K562 (cell line): ENCODE measurements at regions not wholly inside any gene's neighbourhood (a gene's known extent, or its start where the extent isn't known, plus 50 kb on each side); places are given as distances from the start of the nearest gene placed in this dataset.

Experiments used
- ATAC-seq: fragments of 200-7000 bp; cut with Tn5 transposase; 3 replicates; pipeline ENCODE4 v1.9.1; 2020; ENCODE audit warnings: moderate library complexity
- BruUV-seq: library from RNA; stranded (reverse); fragments of 400-500 nt; replicated peaks from 2 replicates; lab custom pipeline; 2021; lab: Mats Ljungman, UMichigan
- CTCF ChIA-PET: fragments of 300-600 bp; formaldehyde crosslinking; extraction: SDS; loops from one replicate; lab custom pipeline; 2021; ENCODE audit warnings: low intra/inter-chr PET ratio; lab: Yijun Ruan, JAX
- POLR2A ChIA-PET: fragments of 300-600, 350-650 bp; sonication (Branson Sonifier 250); formaldehyde crosslinking; extraction: SDS; loops from one replicate; lab custom pipeline; 2021; ENCODE audit warnings: antibody characterized with exemption, inconsistent platforms; lab: Yijun Ruan, JAX
- DNase-seq, 4 experiments: peaks; one replicate each; pipeline versions ENCODE4 v3.0.0 to v3.0.0-alpha.2; 2011 to 2018; ENCODE audit warnings: low spot score in 3 of 4, mixed read lengths in 3 of 4; ENCODE audit errors: extremely low read depth in 1 of 4
- FAIRE-seq: peaks from 2 replicates; lab custom pipeline; 2011; peaks lifted over from hg19 to GRCh38; lab: Jason Lieb, UNC
- H2AFZ ChIP-seq: 2 replicates; pipeline ENCODE4 v1.6.0; 2011; ENCODE audit warnings: low read depth, low read length, control low read depth, inconsistent platforms
- H3K27ac ChIP-seq: fragments of 200-600 bp; 3 replicates; pipeline ENCODE4 v1.8.0; 2011; ENCODE audit warnings: low read depth, mild to moderate bottlenecking, control low read depth, inconsistent platforms, low read length, moderate library complexity, mixed read lengths; ENCODE audit errors: extremely low read depth
- H3K27me3 ChIP-seq, 2 experiments: fragments of 300-600 bp in 1 of 2; 2 replicates in 1 of 2; 3 replicates in 1 of 2; pipeline versions ENCODE4 v1.6.0 to v1.8.0; 2011; ENCODE audit warnings: inconsistent platforms in 2 of 2, low read length in 2 of 2, mild to moderate bottlenecking in 1 of 2, mixed read lengths in 1 of 2, moderate library complexity in 1 of 2; ENCODE audit not compliant: control insufficient read depth in 2 of 2, insufficient read depth in 2 of 2
- H3K36me3 ChIP-seq: fragments of 300-600 bp; 3 replicates; pipeline ENCODE4 v1.8.0; 2011; ENCODE audit warnings: mild to moderate bottlenecking, low read length, inconsistent platforms; ENCODE audit not compliant: control insufficient read depth, insufficient read depth
- H3K4me1 ChIP-seq, 2 experiments: fragments of 200-600 bp in 1 of 2; replicated peaks in 1 of 2; 2 replicates in 1 of 2; 3 replicates in 1 of 2; pipeline versions ENCODE4 v1.5.1 to v1.8.0; 2011; ENCODE audit warnings: inconsistent platforms in 2 of 2, low read length in 2 of 2, mild to moderate bottlenecking in 1 of 2, mixed read lengths in 1 of 2, moderate library complexity in 1 of 2; ENCODE audit not compliant: control insufficient read depth in 2 of 2, insufficient read depth in 2 of 2
- H3K4me2 ChIP-seq: 2 replicates; pipeline ENCODE4 v1.6.1; 2011; ENCODE audit warnings: low read length, control low read depth, inconsistent platforms, mixed read lengths; ENCODE audit not compliant: insufficient read depth
- H3K4me3 ChIP-seq: fragments of 200-600 bp; sonication (generic), shearing (Covaris generic); 2 replicates; pipeline ENCODE4 v1.5.1; 2016; ENCODE audit warnings: control low read depth, inconsistent platforms
- H3K79me2 ChIP-seq: fragments of 200-600 bp; 3 replicates; pipeline ENCODE4 v1.8.0; 2011; ENCODE audit warnings: low read length, inconsistent platforms; ENCODE audit not compliant: control insufficient read depth, insufficient read depth
- H3K9ac ChIP-seq, 2 experiments: 2 replicates each; pipeline versions ENCODE4 v1.6.0 to v1.6.1; 2011; ENCODE audit warnings: low read depth in 2 of 2, low read length in 2 of 2, control low read depth in 1 of 2, inconsistent platforms in 1 of 2, mild to moderate bottlenecking in 1 of 2, mixed read lengths in 1 of 2; ENCODE audit not compliant: insufficient read depth in 1 of 2
- H3K9me1 ChIP-seq: one replicate; pipeline ENCODE4 v1.6.0; 2011; ENCODE audit warnings: inconsistent platforms, mild to moderate bottlenecking, low read length, moderate library complexity; ENCODE audit not compliant: control insufficient read depth, insufficient read depth
- H3K9me3 ChIP-seq: replicated peaks from 2 replicates; pipeline ENCODE4 v1.5.1; 2011; ENCODE audit warnings: low read depth, low read length, inconsistent platforms; ENCODE audit not compliant: control insufficient read depth, insufficient read depth
- H4K20me1 ChIP-seq: replicated peaks from 2 replicates; pipeline ENCODE4 v1.6.1; 2011; ENCODE audit warnings: low read length, inconsistent platforms, mixed read lengths; ENCODE audit not compliant: control insufficient read depth, insufficient read depth
- BHLHE40 ChIP-seq: IDR thresholded peaks from 2 replicates; pipeline ENCODE4 v1.6.1; 2011; ENCODE audit warnings: low read length, improper control_type of control experiment
- CREBBP ChIP-seq: IDR thresholded peaks from one replicate; pipeline ENCODE4 v1.6.1; 2012; ENCODE audit warnings: low read depth, mild to moderate bottlenecking, control low read depth, inconsistent platforms, low read length
- EWSR1 ChIP-seq: fragments of 450-650 bp; IDR thresholded peaks from 2 replicates; pipeline ENCODE4 v1.6.1; 2018; ENCODE audit warnings: borderline replicate concordance, mild to moderate bottlenecking, low read depth, moderate library complexity; ENCODE audit not compliant: partially characterized antibody
- HDAC2 ChIP-seq: fragments of 450-650 bp; IDR thresholded peaks from 2 replicates; pipeline ENCODE4 v1.6.1; 2016; ENCODE audit warnings: mild to moderate bottlenecking
- ILK ChIP-seq: fragments of 450-650 bp; IDR thresholded peaks from 2 replicates; pipeline ENCODE4 v1.6.1; 2016; ENCODE audit warnings: missing genetic modification characterization, low read depth, mild to moderate bottlenecking, missing compliant biosample characterization, moderate library complexity, borderline replicate concordance
- JUNB ChIP-seq: fragments of 450-650 bp; formaldehyde crosslinking; conservative IDR thresholded peaks from 2 replicates; pipeline ENCODE4 v1.4.0; 2020; ENCODE audit warnings: mild to moderate bottlenecking
- MAFK ChIP-seq: IDR thresholded peaks from 2 replicates; pipeline ENCODE4 v1.6.1; 2011; ENCODE audit warnings: low read length, improper control_type of control experiment
- MCM7 ChIP-seq, 2 experiments: fragments of 450-650 bp; IDR thresholded peaks; 2 replicates each; pipeline ENCODE4 v1.6.1; 2016 to 2018
- MED1 ChIP-seq: sonication (generic); formaldehyde crosslinking; IDR thresholded peaks from 2 replicates; pipeline ENCODE4 v1.8.1; 2023; ENCODE audit warnings: missing genetic modification reagents, borderline replicate concordance
- RAD21 ChIP-seq, 2 experiments: fragments of 250-450 bp in 1 of 2; fragments of 450-650 bp in 1 of 2; sonication (Bioruptor Pico) in 1 of 2; formaldehyde crosslinking in 1 of 2; IDR thresholded peaks in 1 of 2; conservative IDR thresholded peaks in 1 of 2; 2 replicates each; pipeline versions ENCODE4 v1.4.0 to v1.8.0; 2020 to 2022; ENCODE audit warnings: mild to moderate bottlenecking in 2 of 2, moderate library complexity in 1 of 2
- RBM17 ChIP-seq: fragments of 200-400 bp; formaldehyde crosslinking; IDR thresholded peaks from 2 replicates; pipeline ENCODE4 v1.6.1; 2017; ENCODE audit warnings: low read depth, mild to moderate bottlenecking, low read length, borderline replicate concordance
- SETDB1 ChIP-seq: IDR thresholded peaks from one replicate; pipeline ENCODE4 v1.6.1; 2012; ENCODE audit warnings: low read length, control low read depth, inconsistent platforms
- SPI1 ChIP-seq: IDR thresholded peaks from 2 replicates; pipeline ENCODE4 v1.6.1; 2011; ENCODE audit warnings: low read depth, low read length, control low read depth, borderline replicate concordance
- ZFP30 ChIP-seq: fragments of 250-450 bp; sonication (Bioruptor Pico); IDR thresholded peaks from 2 replicates; pipeline ENCODE4 v1.8.0; 2022; ENCODE audit warnings: moderate library complexity, mild to moderate bottlenecking, inconsistent platforms, borderline replicate concordance
- ZNF3 ChIP-seq: fragments of 250-450 bp; sonication (Bioruptor Pico); IDR thresholded peaks from 2 replicates; pipeline ENCODE4 v1.5.0; 2021; ENCODE audit warnings: mild to moderate bottlenecking, moderate library complexity
- ZNF561 ChIP-seq: fragments of 450-650 bp; formaldehyde crosslinking; conservative IDR thresholded peaks from 2 replicates; pipeline ENCODE4 v1.4.0; 2020; ENCODE audit warnings: mild to moderate bottlenecking, moderate library complexity
- ZNF764 ChIP-seq: fragments of 250-450 bp; sonication (Bioruptor Pico); IDR thresholded peaks from 2 replicates; pipeline ENCODE4 v1.4.0; 2020; ENCODE audit warnings: low read depth, mild to moderate bottlenecking, moderate library complexity
- ZNF830 ChIP-seq: fragments of 250-450 bp; sonication (Bioruptor Pico); IDR thresholded peaks from 2 replicates; pipeline ENCODE4 v1.5.0; 2021; ENCODE audit warnings: mild to moderate bottlenecking
- WGBS: fragments of 100-300 bp; shearing (Covaris generic); methylation state at CpG from one replicate; pipeline ENCODE4 v1.1.6; 2016; ENCODE audit warnings: low coverage, mixed read lengths; ENCODE audit not compliant: insufficient coverage; ENCODE audit errors: missing lambda C conversion rate; 5-methylcytosine and 5-hydroxymethylcytosine counted together
- in situ Hi-C: fragments of 300-500 bp; cut with MboI; formaldehyde crosslinking; loops from 4 replicates; pipeline ENCODE4 v1.15.0; 2018; ENCODE audit warnings: inconsistent platforms, mixed read lengths
- intact Hi-C: fragments of 100-400 bp; cut with micrococcal nuclease; formaldehyde crosslinking; loops from 2 replicates; pipeline ENCODE4 v1.14.2; 2022
- TF ChIP-seq, protein P1 (sequence below): sonication (generic); formaldehyde crosslinking; IDR thresholded peaks from 2 replicates; pipeline ENCODE4 v1.8.1; 2022; ENCODE audit warnings: missing genetic modification reagents
- TF ChIP-seq, protein P2 (sequence below): fragments of 250-450 bp; sonication (Bioruptor Pico); IDR thresholded peaks from 2 replicates; pipeline ENCODE4 v1.4.0; 2020; ENCODE audit warnings: mild to moderate bottlenecking
- TF ChIP-seq, protein P3 (sequence below): sonication (generic); formaldehyde crosslinking; IDR thresholded peaks from 2 replicates; pipeline ENCODE4 v1.8.1; 2023; ENCODE audit warnings: mild to moderate bottlenecking, missing genetic modification reagents

DNA sequence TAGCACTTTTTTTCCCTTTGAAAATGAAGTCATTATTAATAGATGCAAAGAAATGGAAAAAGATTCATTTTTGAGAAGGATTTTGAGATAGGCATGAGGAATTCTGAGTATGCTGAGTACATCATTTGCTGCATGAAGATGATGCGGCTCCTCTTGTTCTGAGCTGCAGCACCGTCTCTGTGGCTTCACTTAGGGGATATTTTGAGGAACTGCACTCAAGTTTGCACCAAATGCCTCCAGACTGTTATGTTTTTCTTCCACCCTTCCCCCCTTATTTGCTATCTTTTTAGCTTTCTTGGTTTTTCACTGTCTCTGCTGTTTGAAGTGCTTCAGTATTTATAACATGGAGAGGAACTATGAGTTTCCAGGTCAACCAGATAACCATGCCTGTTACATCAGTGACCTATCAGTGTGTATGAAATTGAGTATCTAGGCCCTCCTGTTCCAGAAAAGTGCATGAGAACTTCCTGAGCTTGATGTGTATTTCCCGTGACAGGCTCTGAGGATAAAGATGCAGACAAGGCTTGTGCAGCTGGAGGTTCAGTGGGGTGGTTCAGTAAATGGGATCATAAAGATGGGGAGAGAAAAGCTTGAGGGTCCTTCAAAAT lies 128.7 kb downstream of the PDCD6IP start:
- Histone ChIP-seq H4K20me1 (no peaks in the 10 kb centered on the region), H3K36me3 (no peaks in the 10 kb centered on the region), H3K9ac (no peak overlapping the region; a peak in 2 of 4 replicates), H3K4me3 (no peak overlapping the region), H3K27ac (no peak overlapping the region), H3K9me1 (no peaks in the 10 kb centered on the region), H3K27me3 (no peaks in the 10 kb centered on the region), H3K4me2 (no peak overlapping the region), H3K79me2 (no peaks in the 10 kb centered on the region), H3K9me3 (no peaks in the 10 kb centered on the region), H2AFZ (peak overlapping the region; percentile 53), H3K4me1 (peaks cover 0 to 8% of the 10 kb centered on the region in 2 experiments; a peak in 2 of 5 replicates)
- no TSS peak for BruUV-seq
- ChIA-PET CTCF (no interaction called here), POLR2A (interaction anchor here (0.9 to 3.5 kb wide), 7 partner anchors 8 to 80 kb away, joined by 3 to 24 read pairs (median 3); no protein-coding TSS in a partner anchor)
- FAIRE-seq (no peak), ATAC-seq (peak; percentile 56), DNase-seq (no peak)
- in situ Hi-C loops (no loop called here), intact Hi-C loops (no loop called here)
- WGBS: 35% methylated on average over 3 of the region's 3 CpGs
- TF ChIP-seq ZNF561 (CRISPR knock-in tag) (no peak), BHLHE40 (no peak), ZFP30 (no peak), MAFK (no peak), SPI1 (peak; percentile 90), ILK (tag) (no peak), ZNF764 (CRISPR knock-in tag) (no peak), CREBBP (no peak), EWSR1 (no peak), HDAC2 (no peak), SETDB1 (no peak), JUNB (CRISPR knock-in tag) (no peak), MCM7 (IDR thresholded peaks at IDR 0.05) (no peak), ZNF830 (CRISPR knock-in tag) (no peak), ZNF3 (CRISPR knock-in tag) (no peak), MED1 (CRISPR knock-in tag) (no peak), RBM17 (no peak), RAD21 (CRISPR knock-in tag; conservative IDR thresholded peaks at IDR 0.05 in 1 of 2, IDR thresholded peaks at IDR 0.05 in 1 of 2) (peak in 1 of 2 experiments; percentile 30; a peak in 3 of 4 replicates)
- TF ChIP-seq, protein P1, sequence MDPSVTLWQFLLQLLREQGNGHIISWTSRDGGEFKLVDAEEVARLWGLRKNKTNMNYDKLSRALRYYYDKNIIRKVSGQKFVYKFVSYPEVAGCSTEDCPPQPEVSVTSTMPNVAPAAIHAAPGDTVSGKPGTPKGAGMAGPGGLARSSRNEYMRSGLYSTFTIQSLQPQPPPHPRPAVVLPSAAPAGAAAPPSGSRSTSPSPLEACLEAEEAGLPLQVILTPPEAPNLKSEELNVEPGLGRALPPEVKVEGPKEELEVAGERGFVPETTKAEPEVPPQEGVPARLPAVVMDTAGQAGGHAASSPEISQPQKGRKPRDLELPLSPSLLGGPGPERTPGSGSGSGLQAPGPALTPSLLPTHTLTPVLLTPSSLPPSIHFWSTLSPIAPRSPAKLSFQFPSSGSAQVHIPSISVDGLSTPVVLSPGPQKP (CRISPR knock-in tag): no peak
- TF ChIP-seq, protein P2, sequence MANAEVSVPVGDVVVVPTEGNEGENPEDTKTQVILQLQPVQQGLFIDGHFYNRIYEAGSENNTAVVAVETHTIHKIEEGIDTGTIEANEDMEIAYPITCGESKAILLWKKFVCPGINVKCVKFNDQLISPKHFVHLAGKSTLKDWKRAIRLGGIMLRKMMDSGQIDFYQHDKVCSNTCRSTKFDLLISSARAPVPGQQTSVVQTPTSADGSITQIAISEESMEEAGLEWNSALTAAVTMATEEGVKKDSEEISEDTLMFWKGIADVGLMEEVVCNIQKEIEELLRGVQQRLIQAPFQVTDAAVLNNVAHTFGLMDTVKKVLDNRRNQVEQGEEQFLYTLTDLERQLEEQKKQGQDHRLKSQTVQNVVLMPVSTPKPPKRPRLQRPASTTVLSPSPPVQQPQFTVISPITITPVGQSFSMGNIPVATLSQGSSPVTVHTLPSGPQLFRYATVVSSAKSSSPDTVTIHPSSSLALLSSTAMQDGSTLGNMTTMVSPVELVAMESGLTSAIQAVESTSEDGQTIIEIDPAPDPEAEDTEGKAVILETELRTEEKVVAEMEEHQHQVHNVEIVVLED (CRISPR knock-in tag): no peak
- TF ChIP-seq, protein P3, sequence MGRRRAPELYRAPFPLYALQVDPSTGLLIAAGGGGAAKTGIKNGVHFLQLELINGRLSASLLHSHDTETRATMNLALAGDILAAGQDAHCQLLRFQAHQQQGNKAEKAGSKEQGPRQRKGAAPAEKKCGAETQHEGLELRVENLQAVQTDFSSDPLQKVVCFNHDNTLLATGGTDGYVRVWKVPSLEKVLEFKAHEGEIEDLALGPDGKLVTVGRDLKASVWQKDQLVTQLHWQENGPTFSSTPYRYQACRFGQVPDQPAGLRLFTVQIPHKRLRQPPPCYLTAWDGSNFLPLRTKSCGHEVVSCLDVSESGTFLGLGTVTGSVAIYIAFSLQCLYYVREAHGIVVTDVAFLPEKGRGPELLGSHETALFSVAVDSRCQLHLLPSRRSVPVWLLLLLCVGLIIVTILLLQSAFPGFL (CRISPR knock-in tag): no peak
